GM21447 (cell line): ENCODE measurements at regions not wholly inside any gene's neighbourhood (a gene's known extent, or its start where the extent isn't known, plus 50 kb on each side); places are given as distances from the start of the nearest gene placed in this dataset.

Experiments used
- ATAC-seq: cut with Tn5 transposase; IDR thresholded peaks from one replicate; pipeline ENCODE4 v1.9.1; 2021; ENCODE audit not compliant: unreplicated experiment

DNA sequence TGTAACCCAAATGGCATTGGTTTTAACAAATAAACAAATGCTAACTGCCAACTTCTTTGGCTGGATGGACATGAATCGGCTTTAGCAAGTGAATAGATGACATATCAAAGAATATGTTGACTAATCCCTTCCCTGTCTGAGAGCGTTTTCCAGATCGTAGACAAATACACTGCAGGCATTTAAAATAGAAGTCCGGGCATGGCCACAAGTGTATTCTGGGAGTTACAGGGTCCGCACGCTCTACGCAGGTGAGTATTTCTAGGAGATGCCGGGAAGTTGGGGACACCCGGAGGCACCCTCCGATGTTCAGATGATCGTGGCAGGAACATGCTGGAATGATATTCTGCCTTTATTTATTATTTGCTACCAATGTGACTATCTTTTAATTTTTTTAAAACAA, 53.2 kb upstream of the ZNF536 start:
- ATAC-seq: no peak

DNA sequence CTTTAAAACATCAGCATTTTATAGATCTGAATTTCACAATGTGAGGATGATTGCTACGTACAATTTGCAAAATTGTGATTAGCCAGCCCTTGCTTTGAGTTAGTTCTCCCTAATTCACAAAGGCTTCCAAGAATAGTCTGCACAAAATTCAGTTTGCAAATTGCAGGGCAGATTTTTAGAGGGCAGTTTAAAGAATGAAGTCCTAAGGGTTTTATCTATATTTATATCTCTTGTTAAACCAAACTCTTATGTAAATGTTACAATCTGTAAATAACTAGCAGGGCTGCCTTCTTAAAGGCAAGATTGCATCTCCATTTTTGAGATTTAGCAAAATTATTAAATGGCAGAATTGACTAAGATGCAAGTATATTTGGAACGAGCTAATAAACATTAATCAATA, 52.8 kb upstream of the ZNF536 start:
- ATAC-seq: no peak

DNA sequence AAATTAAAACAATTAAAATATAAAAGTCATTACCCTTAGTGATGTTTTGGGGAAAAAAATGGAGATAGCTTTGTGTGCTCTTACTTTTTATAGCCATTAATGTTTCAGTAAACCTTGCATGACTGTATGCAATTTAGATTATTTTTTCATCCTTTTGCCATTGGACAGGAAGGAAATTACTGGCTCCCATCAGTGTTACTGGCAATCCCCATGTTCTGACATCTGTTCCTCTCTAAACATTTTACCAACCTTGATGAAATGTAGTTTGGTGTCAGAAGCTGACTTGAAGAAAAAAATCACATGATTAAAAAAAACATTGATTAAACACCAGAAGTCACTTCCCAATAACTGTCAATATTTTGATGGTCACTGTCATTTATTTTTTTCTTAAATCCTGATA, 52.3 kb upstream of the ZNF536 start:
- no peak for ATAC-seq

DNA sequence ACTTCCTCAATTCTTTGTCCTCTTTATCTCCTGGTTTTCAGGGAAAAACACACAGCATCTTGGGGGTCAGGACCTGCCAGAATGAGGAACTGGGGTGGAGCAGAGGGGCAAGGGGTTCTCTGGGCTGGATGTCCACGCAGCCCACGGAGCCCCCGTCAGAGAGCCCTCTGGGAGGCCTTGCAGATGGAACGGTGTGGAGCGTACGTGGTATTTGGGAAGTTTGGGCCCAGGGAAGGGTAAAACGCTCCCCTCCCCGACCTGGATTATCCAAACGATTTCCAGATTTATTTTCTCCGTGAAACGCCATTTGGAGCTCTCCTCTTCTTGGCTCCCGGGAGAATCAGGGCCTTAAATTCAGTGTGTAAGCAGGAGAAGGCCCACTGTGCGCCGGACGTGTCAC, 51.7 kb upstream of the ZNF536 start:
- no peak for ATAC-seq

DNA sequence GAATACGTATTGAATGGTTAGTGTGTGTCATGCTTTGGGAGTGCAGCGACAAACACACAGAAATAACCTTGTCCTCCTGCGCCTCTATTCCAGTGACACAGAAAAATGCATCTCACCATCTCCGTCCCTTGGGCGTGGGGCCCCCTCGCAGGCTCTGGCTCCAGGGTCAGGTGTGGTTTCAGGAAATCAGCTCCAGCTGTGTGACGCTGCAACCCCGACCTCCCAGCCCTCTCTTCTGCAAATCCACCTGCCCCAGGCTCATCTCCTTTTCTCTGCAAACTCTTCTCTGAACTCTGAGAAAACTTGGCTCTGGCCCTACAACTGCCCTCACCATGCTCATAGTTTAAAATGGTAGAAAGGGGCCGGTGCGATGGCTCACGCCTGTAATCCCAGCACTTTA, 51.3 kb upstream of the ZNF536 start:
- ATAC-seq: no peak
